Smooth muscle cell (in vitro differentiated cells): ENCODE measurements at regions not wholly inside any gene's neighbourhood (a gene's known extent, or its start where the extent isn't known, plus 50 kb on each side); places are given as distances from the start of the nearest gene placed in this dataset.

ENCODE experiments used
- DNase-seq: peaks from one replicate; lab custom pipeline; 2025; ENCODE audit not compliant: unreplicated experiment; lab: John Stamatoyannopoulos, UW
- H2AFZ ChIP-seq: fragments of 200-600 bp; sonication (generic); 2 replicates; pipeline ENCODE4 v1.6.0; 2016; ENCODE audit warnings: antibody characterized with exemption, low read depth, mild to moderate bottlenecking
- H3F3A ChIP-seq: fragments of 200-600 bp; sonication (generic); 2 replicates; pipeline ENCODE4 v1.6.0; 2017; ENCODE audit warnings: antibody characterized with exemption, low read depth
- H3K27ac ChIP-seq: fragments of 200-600 bp; sonication (generic); 2 replicates; pipeline ENCODE4 v1.5.1; 2016; ENCODE audit warnings: low read depth, mild to moderate bottlenecking
- H3K27me3 ChIP-seq: fragments of 200-600 bp; sonication (generic); 2 replicates; pipeline ENCODE4 v1.6.1; 2016; ENCODE audit warnings: low read depth, mild to moderate bottlenecking
- H3K36me3 ChIP-seq: fragments of 200-600 bp; sonication (generic); 2 replicates; pipeline ENCODE4 v1.5.1; 2016; ENCODE audit warnings: low read depth
- H3K4me1 ChIP-seq: fragments of 200-600 bp; sonication (generic); 2 replicates; pipeline ENCODE4 v1.5.1; 2016; ENCODE audit warnings: low read depth
- H3K4me2 ChIP-seq: fragments of 200-600 bp; sonication (generic); 2 replicates; pipeline ENCODE4 v1.6.0; 2016; ENCODE audit warnings: mild to moderate bottlenecking
- H3K4me3 ChIP-seq: fragments of 200-600 bp; sonication (generic); 2 replicates; pipeline ENCODE4 v1.5.1; 2016; ENCODE audit warnings: mild to moderate bottlenecking
- H3K79me2 ChIP-seq: fragments of 200-600 bp; sonication (generic); 2 replicates; pipeline ENCODE4 v1.6.0; 2016; ENCODE audit warnings: low read depth, mild to moderate bottlenecking
- H3K9ac ChIP-seq: fragments of 200-600 bp; sonication (generic); 2 replicates; pipeline ENCODE4 v1.6.0; 2016; ENCODE audit warnings: low read depth
- H3K9me3 ChIP-seq: fragments of 200-600 bp; sonication (generic); replicated peaks from 2 replicates; pipeline ENCODE4 v1.5.1; 2016; ENCODE audit warnings: low read depth
- H4K20me1 ChIP-seq: fragments of 200-600 bp; sonication (generic); 2 replicates; pipeline ENCODE4 v1.6.0; 2016; ENCODE audit warnings: low read depth
- CTCF ChIP-seq: fragments of 200-600 bp; sonication (generic); IDR thresholded peaks from 2 replicates; pipeline ENCODE4 v1.5.1; 2017; ENCODE audit warnings: borderline replicate concordance, mild to moderate bottlenecking, antibody characterized with exemption; ENCODE audit not compliant: insufficient read depth, poor library complexity, severe bottlenecking
- WGBS: methylation state at CpG from one replicate; pipeline ENCODE4 v1.1.7; 2016; ENCODE audit warnings: low lambda C conversion rate; 5-methylcytosine and 5-hydroxymethylcytosine counted together

- Histone ChIP-seq H3K9me3 (no peaks in the 10 kb centered on the region), H3K27me3 (no peaks in the 10 kb centered on the region), H3K9ac (no peak overlapping the region), H3K4me1 (peaks cover 14% of the 10 kb centered on the region), H3K79me2 (no peaks in the 10 kb centered on the region), H3K4me3 (no peak overlapping the region), H3K4me2 (peak overlapping the region; percentile 53), H3F3A (peaks cover 2% of the 10 kb centered on the region), H2AFZ (no peak overlapping the region), H3K27ac (peak overlapping the region; percentile 78), H3K36me3 (no peaks in the 10 kb centered on the region), H4K20me1 (no peaks in the 10 kb centered on the region)
- TF ChIP-seq CTCF: no peak
- WGBS: 42% methylated on average over 6 of the region's 6 CpGs
- no peak for DNase-seq
These were observed 60.8 kb upstream of the ARHGEF3 start for GRCh38 chr3:56862352-56863062.

- H3K27me3 ChIP-seq: no peaks in the 10 kb centered on the region
- TF ChIP-seq CTCF: no peak
- DNase-seq: no peak
- no peaks in the 10 kb centered on the region for H3K9me3 ChIP-seq
- H3K36me3 ChIP-seq: no peaks in the 10 kb centered on the region
- peaks cover 17% of the 10 kb centered on the region for H3K4me1 ChIP-seq
- 83% methylated on average over 3 of the region's 3 CpGs for WGBS
- peak overlapping the region; percentile 78 for H3K27ac ChIP-seq
- H2AFZ ChIP-seq: peak overlapping the region; percentile 33
- no peaks in the 10 kb centered on the region for H3K79me2 ChIP-seq
- no peak overlapping the region for H3K4me3 ChIP-seq
- H3K4me2 ChIP-seq: peak overlapping the region; percentile 53
- no peaks in the 10 kb centered on the region for H4K20me1 ChIP-seq
- H3K9ac ChIP-seq: no peak overlapping the region
- peaks cover 10% of the 10 kb centered on the region for H3F3A ChIP-seq
These were observed 59.8 kb upstream of the ARHGEF3 start for GRCh38 chr3:56861511-56861910.

GRCh38 chr3:56860939-56861338 lies 59.2 kb upstream of the ARHGEF3 start:
- no peak overlapping the region for H3K4me3 ChIP-seq
- no peak overlapping the region for H3K4me2 ChIP-seq
- H3K4me1 ChIP-seq: peaks cover 23% of the 10 kb centered on the region
- no peaks in the 10 kb centered on the region for H4K20me1 ChIP-seq
- H3K9me3 ChIP-seq: no peaks in the 10 kb centered on the region
- TF ChIP-seq CTCF: no peak
- H3K36me3 ChIP-seq: no peaks in the 10 kb centered on the region
- no peaks in the 10 kb centered on the region for H3K27me3 ChIP-seq
- WGBS: 72% methylated on average over 3 of the region's 3 CpGs
- no peak for DNase-seq
- H3K27ac ChIP-seq: peak overlapping the region; percentile 78
- peak overlapping the region; percentile 33 for H2AFZ ChIP-seq
- H3F3A ChIP-seq: peaks cover 11% of the 10 kb centered on the region
- H3K79me2 ChIP-seq: no peaks in the 10 kb centered on the region
- H3K9ac ChIP-seq: no peak overlapping the region

GRCh38 chr3:56860351-56860750 lies 58.6 kb upstream of the ARHGEF3 start:
- TF ChIP-seq CTCF: no peak
- Histone ChIP-seq H3K27me3 (no peaks in the 10 kb centered on the region), H3K79me2 (no peaks in the 10 kb centered on the region), H3K27ac (no peak overlapping the region), H3K4me3 (no peak overlapping the region), H3K4me1 (peaks cover 28% of the 10 kb centered on the region), H3F3A (peaks cover 11% of the 10 kb centered on the region), H3K9me3 (no peaks in the 10 kb centered on the region), H2AFZ (no peak overlapping the region), H3K36me3 (no peaks in the 10 kb centered on the region), H3K9ac (no peak overlapping the region), H4K20me1 (no peaks in the 10 kb centered on the region), H3K4me2 (no peak overlapping the region)
- no peak for DNase-seq
